GF-D8 (cell line): ENCODE measurements at regions not wholly inside any gene's neighbourhood (a gene's known extent, or its start where the extent isn't known, plus 50 kb on each side); places are given as distances from the start of the nearest gene placed in this dataset.
A peak's percentile ranks its signal among the peaks of the same experiment; 100 is the strongest.

Experiments used
- DNase-seq: peaks from one replicate; lab custom pipeline; 2025; lab: John Stamatoyannopoulos, UW

- no peak for DNase-seq
Observed at GRCh38 chr7:45350896-45351295, 193.3 kb downstream of the RAMP3 start.

DNA sequence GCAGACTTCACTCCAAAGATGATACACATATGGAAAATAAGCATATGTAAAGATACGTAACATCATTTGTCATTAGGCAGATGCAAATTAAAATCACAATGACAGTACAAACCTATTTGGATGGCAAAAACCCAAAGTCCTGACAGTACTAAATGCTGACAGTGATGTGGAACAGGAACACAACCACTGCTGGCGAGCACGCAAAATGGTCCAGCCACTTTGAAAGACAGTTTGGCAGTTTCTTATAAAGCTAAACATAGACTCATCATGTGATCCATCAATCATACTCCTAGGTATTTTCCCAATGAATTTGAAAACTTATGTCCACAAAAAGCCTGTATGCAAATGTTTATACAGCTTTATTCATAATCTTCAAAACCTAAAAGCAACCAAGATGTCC is 200.7 kb downstream of the RAMP3 start:
- no peak for DNase-seq

GRCh38 chr7:45359250-45359649 is 201.7 kb downstream of the RAMP3 start:
- no peak for DNase-seq

DNA sequence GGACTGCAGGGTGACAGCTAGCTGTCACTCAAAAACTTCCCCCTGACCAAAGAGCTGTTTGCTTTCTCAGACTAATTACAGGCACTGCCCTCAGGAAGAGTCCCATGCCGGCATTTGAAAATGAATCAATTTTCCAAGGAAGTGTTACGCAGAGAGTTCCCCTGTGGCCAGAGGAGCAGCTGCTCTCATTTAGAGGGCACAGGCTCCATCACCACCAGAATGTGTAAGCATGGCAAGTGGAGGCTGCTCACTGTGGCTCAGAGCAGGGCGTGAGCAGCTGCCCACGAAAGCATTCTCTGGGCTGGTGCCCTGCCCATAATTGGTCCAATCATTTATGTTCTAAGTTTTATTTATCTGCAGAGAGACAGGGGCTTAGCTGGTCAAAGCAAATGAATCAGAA is 202.2 kb downstream of the RAMP3 start:
- no peak for DNase-seq

GRCh38 chr7:45363669-45364068 is 206.1 kb downstream of the RAMP3 start:
- no peak for DNase-seq

DNA sequence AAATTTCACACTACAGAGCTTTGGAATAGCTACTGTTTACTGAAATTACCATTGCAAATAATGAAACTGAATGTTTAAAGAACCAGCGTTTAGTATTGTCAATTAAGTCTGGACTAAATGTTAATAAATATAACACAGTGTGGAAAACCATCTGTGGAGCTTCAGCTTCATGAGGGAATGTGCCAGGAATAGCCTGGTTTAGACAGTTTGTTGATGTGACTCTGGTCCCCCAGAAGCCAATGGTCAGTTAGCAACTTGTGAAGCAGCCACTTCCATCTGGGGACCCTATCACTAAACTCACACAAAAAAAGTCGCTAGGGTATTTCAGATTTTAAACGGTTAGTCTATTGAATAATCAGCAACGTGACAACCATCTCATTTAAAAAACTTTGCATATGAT is 207.8 kb downstream of the RAMP3 start:
- DNase-seq = no peak

DNA sequence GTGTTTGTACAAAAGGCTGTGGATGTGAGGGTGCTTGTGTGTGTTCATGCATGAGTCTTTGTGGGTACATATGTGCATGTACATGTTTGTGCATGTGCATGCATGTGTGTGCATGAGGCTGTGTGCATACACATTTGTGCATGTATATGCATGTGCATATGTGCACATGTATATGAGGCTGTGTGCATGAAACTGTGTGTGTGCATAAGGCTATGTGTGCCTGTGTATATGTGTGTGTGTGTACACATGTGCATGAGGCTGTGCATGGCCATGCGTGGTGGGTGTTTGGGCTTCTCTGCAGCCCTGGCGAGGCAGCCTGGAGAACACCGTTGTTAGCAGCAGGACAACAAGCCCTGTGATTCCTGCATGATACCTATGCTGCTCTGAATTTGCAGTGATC is 207.7 kb upstream of the ADCY1 start:
- no peak for DNase-seq

DNA sequence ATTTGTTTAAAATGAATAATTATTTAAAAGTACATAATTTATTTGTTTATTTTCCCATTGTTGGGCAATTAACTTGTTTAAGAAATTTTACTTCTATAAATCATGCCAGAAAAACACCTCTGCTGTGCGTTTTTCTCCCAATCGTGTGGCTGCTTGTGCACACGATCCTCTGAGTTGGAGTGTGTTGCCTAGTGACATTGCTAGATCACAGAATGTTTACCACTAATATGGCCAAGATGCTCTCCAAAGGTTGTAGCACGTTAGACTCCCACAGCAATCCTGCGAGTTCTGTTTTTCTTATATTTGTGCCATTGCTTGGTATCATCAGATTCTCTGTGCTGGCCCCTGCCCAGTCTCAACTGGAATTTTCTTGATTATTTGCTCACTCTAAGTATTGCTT is 207.1 kb upstream of the ADCY1 start:
- DNase-seq = no peak

- no peak for DNase-seq
Observed at GRCh38 chr7:45368129-45368807, 205.9 kb upstream of the ADCY1 start.

- no peak for DNase-seq
Observed at GRCh38 chr7:45384499-45384898, 189.7 kb upstream of the ADCY1 start.

DNA sequence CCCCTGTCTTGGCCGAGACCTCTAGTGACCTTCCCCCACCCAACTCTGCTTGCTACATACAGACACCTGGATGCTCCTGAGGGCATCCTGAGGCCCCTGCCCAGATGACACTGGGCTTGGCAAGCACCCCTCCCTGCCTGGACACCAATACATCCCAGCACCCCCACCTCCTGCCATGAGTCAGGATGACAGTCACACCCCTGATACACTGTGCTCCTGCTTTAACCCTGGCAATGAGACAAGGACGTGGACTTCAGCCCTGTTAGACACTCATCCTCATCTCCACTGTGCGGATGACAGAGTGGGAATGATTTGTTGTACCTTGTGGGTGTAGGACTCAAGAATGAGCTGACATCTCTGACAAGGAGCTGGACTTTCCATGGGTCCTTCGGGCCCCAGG is 186.3 kb upstream of the ADCY1 start:
- no peak for DNase-seq

DNA sequence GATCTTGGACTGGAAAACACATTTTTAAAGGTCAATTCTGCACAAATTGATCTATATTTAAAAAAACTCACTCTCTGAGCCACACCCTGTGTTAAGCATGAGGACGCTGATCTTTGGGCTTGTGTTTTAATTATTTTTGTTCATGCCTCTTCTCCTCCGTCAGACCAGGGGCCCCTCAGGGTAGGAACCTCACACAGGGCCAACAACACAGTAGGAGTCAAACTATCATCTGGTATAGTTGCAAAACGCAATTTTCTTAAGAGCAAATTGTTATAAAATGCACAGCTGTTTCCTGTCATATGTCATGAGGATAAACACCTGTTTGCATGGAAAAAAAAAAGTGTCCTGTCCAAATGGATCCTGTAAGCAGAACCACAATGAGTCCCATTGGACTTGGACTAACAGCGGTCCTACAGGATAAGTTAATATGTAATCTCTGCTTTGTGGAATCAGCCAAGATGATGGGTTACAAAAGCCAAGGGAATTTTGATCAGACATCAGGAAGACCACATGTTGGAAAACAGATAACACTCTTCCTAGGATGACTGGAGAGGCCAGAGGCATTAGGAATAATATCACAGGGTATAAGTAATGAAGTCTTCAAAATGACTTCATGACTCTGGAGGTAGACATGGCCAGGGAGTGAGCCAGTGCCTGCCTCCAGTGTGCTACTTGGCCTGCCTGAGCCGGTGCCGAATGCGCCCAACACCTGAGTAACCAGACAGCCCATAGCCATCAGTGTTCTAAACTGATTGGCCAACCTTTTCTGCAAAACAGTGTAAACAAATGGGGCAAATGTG is 184.9 kb upstream of the ADCY1 start:
- DNase-seq = no peak

DNA sequence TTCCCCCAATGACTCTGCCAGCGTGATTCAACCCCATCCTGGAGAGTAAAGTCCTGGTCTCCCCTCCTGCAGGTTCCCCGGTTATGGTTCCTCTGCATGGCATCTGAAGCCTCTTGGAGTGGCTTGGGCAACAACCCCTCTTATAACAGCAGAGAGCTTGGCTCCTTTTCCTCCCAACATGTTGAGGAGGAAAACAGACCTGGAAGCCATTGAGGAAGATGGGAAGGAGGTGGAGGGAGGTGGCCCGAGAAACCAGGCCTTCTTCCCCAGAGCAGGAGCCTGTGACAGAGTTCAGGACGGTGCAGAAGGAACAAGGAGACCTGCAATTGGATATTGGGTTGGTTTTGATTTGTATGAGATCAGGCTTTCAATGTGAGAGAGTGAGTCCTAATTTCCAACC is 184.0 kb upstream of the ADCY1 start:
- no peak for DNase-seq

DNA sequence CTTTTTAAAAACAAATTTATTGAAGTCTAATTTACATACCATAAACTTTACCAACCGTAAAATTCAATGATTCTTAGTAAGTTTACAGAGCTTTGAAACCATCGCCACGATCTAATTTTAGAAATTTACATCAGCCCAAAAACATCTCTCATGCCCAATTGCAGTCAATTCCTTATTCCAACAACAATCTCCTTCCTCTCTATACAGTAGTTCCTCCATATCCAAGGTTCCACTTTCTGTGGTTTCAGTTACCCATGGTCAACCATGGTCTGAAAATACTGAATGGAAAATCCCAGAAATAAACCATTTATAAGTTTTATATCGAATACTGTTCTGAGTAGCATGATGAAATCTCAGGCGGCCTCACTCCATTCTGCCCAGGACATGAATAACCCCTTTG is 183.4 kb upstream of the ADCY1 start:
- no peak for DNase-seq

- no peak for DNase-seq
Observed at GRCh38 chr7:45391618-45392451, 182.3 kb upstream of the ADCY1 start.

DNA sequence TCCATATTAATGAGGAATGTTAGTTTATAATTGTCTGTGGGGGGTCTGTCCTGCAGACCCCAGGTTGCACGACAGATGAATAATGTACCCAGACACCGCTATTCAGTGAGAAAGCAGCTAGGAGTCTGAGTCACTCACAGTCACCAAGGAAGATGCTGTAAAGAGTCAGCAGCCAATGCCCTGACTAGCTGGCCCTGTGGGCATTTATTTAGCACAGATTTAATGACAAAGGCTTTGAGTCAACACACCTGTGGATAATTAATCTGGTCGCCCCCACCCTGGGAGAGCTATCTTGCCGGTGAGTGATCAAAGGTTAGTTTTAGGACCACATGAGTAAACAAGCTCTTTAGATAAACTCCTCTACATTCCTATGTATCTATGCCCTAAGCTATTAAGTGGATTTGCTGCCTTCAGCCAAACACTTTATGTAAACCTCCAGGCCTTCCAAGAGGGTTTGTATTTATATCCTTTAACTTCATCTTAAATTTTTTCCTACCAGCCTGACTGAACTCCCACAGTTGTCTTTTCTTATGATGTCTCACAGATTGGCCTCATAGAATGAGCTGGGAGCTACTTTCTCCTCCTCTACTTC is 180.0 kb upstream of the ADCY1 start:
- DNase-seq = no peak

DNA sequence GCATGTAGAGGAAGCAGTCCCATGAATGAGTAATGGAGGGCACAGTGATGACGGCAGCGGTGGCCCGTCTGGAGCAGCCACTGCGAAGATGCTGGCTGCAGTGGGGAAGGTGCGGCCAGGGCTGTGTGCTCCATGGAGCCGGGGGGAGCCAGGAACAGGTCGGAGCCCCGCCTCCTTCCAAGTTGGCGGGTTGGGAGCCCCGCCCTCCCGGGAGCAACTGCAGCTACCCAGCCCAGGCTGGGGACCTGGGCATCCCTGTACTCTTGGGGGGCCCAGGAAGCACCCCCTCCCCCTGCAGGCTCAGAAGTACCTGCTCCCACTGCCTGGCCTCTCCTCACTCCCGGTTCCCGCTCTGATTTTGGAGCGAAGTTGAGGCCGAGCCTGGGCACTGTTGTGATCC is 175.1 kb upstream of the ADCY1 start:
- DNase-seq = no peak

GRCh38 chr7:45400680-45401079 is 173.5 kb upstream of the ADCY1 start:
- no peak for DNase-seq

- DNase-seq = no peak
Observed at GRCh38 chr7:45401155-45401554, 173.0 kb upstream of the ADCY1 start.

DNA sequence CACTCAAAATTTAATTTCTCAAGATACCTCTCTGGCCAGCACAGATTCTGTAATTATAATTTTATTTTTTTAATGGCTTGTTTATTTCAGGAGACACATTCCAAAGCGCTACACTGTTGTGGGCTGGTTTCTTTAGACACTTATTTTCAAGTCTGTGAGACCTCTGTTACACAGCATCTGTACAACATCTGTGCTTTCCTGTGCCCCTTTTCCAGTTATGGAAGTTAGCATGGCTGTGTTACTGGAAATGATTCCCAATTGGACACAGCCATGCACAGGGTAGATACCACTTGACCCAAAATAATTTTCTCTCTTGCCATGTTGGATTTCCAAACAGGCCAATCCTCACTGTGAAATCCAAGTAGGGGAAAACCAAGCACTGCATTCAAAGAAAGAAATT is 172.3 kb upstream of the ADCY1 start:
- DNase-seq = no peak

- DNase-seq = peak; percentile 64
Observed at GRCh38 chr7:45402480-45403218, 171.5 kb upstream of the ADCY1 start.

DNA sequence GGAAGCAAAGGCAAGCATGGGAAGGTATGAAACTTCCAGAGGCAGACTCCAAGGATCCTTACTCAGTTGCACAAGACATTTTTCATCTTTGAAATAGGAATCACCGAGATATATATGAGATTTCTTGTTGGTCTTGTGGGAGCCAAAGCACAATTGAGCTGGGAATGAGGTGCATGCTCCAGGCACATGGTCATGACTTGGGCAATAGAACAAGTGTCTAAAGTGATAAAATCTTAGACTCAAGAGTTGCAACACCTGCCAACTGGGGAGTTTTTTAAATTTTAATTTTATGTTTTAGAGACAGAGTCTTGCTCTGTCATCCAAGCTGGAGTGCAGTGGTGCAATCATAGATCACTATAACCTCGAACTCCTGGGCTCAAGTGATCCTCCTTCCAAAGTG is 169.5 kb upstream of the ADCY1 start:
- DNase-seq = peak; percentile 38
